Spleen (tissue), 7 donors: ENCODE measurements at regions not wholly inside any gene's neighbourhood (a gene's known extent, or its start where the extent isn't known, plus 50 kb on each side); places are given as distances from the start of the nearest gene placed in this dataset.
A peak's percentile ranks its signal among the peaks of the same experiment; 100 is the strongest.

ENCODE experiments used
- POLR2AphosphoS5 ChIP-seq, 3 donors: sonication (generic); formaldehyde crosslinking; IDR thresholded peaks; one replicate each; pipeline ENCODE4 v1.5.1; 2017; ENCODE audit warnings: antibody characterized with exemption in 3 of 3
- TF ChIP-seq, protein P1 (sequence below), 11 experiments: fragments of 200-600 bp in 7 of 11; fragments of 450-650 bp in 4 of 11; sonication (generic) in 4 of 11; IDR thresholded peaks in 8 of 11; conservative IDR thresholded peaks in 3 of 11; 1 replicate in 7 of 11; 2 replicates in 4 of 11; pipeline versions ENCODE4 v1.4.0 to v1.8.0; 2016 to 2021; ENCODE audit warnings: antibody characterized with exemption in 11 of 11, inconsistent platforms in 4 of 11, mild to moderate bottlenecking in 1 of 11
- donor health status: DM: no; HTN: no; CAD: no; lungs with moderate emphysema.
- donor health status: DM: no; HTN: no; CAD: no.
- donor health status: DM: no; HTN: no; CAD: no.

- TF ChIP-seq, protein P1, sequence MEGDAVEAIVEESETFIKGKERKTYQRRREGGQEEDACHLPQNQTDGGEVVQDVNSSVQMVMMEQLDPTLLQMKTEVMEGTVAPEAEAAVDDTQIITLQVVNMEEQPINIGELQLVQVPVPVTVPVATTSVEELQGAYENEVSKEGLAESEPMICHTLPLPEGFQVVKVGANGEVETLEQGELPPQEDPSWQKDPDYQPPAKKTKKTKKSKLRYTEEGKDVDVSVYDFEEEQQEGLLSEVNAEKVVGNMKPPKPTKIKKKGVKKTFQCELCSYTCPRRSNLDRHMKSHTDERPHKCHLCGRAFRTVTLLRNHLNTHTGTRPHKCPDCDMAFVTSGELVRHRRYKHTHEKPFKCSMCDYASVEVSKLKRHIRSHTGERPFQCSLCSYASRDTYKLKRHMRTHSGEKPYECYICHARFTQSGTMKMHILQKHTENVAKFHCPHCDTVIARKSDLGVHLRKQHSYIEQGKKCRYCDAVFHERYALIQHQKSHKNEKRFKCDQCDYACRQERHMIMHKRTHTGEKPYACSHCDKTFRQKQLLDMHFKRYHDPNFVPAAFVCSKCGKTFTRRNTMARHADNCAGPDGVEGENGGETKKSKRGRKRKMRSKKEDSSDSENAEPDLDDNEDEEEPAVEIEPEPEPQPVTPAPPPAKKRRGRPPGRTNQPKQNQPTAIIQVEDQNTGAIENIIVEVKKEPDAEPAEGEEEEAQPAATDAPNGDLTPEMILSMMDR (IDR thresholded peaks at IDR 0.05 in 8 of 11, conservative IDR thresholded peaks at IDR 0.05 in 3 of 11), result peak in 3 of 11 experiments; percentile 23 to 27 (median 23)
- peak; percentile 87 to 92 (median 87) for TF ChIP-seq POLR2AphosphoS5 (IDR thresholded peaks at IDR 0.05)
These were observed 102.2 kb upstream of the VKORC1L1 start for GRCh38 chr7:65770473-65771225.
